ENCODE measurements at regions not wholly inside any gene's neighbourhood (a gene's known extent, or its start where the extent isn't known, plus 50 kb on each side); places are given as distances from the start of the nearest gene placed in this dataset.

DNA sequence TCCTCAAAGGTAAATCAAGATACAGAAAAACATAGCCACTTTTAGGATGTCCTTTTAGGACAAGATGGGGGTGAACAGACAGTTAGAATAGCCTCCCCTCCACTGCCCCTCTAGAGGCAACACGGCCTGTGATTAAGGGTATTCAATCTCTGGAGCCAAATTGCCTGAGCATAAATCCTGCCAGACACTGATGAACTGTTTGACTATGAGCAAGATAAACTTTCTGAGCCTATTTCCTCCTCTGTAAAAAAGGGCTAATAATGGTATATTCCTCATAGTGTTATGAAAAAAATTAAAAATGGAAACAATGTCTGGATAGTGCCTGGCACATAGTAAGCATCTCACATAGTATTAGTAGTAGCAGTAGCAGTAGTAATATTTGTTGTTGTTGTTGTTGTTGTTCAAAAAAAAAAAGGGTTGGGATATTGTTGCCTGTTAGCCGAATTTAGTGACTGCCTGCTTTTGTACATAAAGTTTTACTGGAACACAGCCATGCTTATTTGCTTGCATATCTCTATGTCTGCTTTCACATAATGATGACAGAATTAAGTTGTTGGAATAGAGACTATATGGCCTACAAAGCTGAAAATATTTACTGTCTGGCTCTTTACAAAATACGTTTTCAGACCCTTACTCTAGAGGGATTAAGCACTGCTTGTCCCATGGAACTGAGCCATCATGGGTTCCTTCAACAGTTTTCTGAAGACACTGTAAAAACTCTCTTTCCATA, 536.3 kb downstream of the TLE4 start:
- H3K27ac ChIP-seq (ENCODE audit: low read length), result no peak overlapping the region
- H3K4me1 ChIP-seq (ENCODE audit: control insufficient read depth, insufficient read depth, low read length), result no peaks in the 10 kb centered on the region
- no peaks in the 10 kb centered on the region for H3K9me3 ChIP-seq (ENCODE audit: control insufficient read depth, insufficient read depth, low read depth, low read length)
- H3K27me3 ChIP-seq (ENCODE audit: control insufficient read depth, insufficient read depth, low read length), result no peaks in the 10 kb centered on the region
- TF ChIP-seq TCF7L2 (IDR thresholded peaks at IDR 0.05; ENCODE audit: low read depth, low read length), result no peak
- TF ChIP-seq REST (IDR thresholded peaks at IDR 0.05; ENCODE audit: insufficient read depth in 1 of 2, low read depth in 2 of 2, low read length in 1 of 2), result no peak
- no peak for TF ChIP-seq POLR2AphosphoS5 (IDR thresholded peaks at IDR 0.05; ENCODE audit: low read depth, low read length)
- TF ChIP-seq SIN3A (IDR thresholded peaks at IDR 0.05; ENCODE audit: borderline replicate concordance, insufficient read depth, low read depth, low read length), result no peak
- TF ChIP-seq, protein P1, sequence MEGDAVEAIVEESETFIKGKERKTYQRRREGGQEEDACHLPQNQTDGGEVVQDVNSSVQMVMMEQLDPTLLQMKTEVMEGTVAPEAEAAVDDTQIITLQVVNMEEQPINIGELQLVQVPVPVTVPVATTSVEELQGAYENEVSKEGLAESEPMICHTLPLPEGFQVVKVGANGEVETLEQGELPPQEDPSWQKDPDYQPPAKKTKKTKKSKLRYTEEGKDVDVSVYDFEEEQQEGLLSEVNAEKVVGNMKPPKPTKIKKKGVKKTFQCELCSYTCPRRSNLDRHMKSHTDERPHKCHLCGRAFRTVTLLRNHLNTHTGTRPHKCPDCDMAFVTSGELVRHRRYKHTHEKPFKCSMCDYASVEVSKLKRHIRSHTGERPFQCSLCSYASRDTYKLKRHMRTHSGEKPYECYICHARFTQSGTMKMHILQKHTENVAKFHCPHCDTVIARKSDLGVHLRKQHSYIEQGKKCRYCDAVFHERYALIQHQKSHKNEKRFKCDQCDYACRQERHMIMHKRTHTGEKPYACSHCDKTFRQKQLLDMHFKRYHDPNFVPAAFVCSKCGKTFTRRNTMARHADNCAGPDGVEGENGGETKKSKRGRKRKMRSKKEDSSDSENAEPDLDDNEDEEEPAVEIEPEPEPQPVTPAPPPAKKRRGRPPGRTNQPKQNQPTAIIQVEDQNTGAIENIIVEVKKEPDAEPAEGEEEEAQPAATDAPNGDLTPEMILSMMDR (IDR thresholded peaks at IDR 0.05), result no peak
- H3K4me3 ChIP-seq (ENCODE audit: low read depth in 2 of 2, low read length in 2 of 2), result no peak overlapping the region
- no peak for DNase-seq (ENCODE audit: low read depth, low spot score)
- intact Hi-C loops (cut with micrococcal nuclease; ENCODE audit: unreplicated experiment), result no loop called here
- ATAC-seq, result no peak
- no TSS peak for BruUV-seq (replicated peaks)
- ChIA-PET POLR2A (no interaction called here), CTCF (no interaction called here)
- in situ Hi-C loops (cut with HindIII; ENCODE audit: low pct_unique_long_range_greater_than_20kb, low sequenced_read_pairs), result no loop called here
- H3K36me3 ChIP-seq (ENCODE audit: control insufficient read depth, insufficient read depth, low read length), result no peaks in the 10 kb centered on the region

- BruUV-seq (replicated peaks), result no TSS peak
- H3K27me3 ChIP-seq (ENCODE audit: control insufficient read depth, insufficient read depth, low read length), result no peaks in the 10 kb centered on the region
- H3K27ac ChIP-seq (ENCODE audit: low read length), result no peak overlapping the region
- no peak overlapping the region for H3K4me3 ChIP-seq (ENCODE audit: low read depth in 2 of 2, low read length in 2 of 2)
- intact Hi-C loops (cut with micrococcal nuclease; ENCODE audit: unreplicated experiment), result no loop called here
- ATAC-seq (no peak), DNase-seq (ENCODE audit: low read depth, low spot score) (no peak)
- no peaks in the 10 kb centered on the region for H3K36me3 ChIP-seq (ENCODE audit: control insufficient read depth, insufficient read depth, low read length)
- no peaks in the 10 kb centered on the region for H3K4me1 ChIP-seq (ENCODE audit: control insufficient read depth, insufficient read depth, low read length)
- ChIA-PET CTCF (no interaction called here), POLR2A (no interaction called here)
- in situ Hi-C loops (cut with HindIII; ENCODE audit: low pct_unique_long_range_greater_than_20kb, low sequenced_read_pairs), result no loop called here
- TF ChIP-seq, protein P1 (IDR thresholded peaks at IDR 0.05), result no peak
- TF ChIP-seq REST (IDR thresholded peaks at IDR 0.05; ENCODE audit: insufficient read depth in 1 of 2, low read depth in 2 of 2, low read length in 1 of 2) (no peak), POLR2AphosphoS5 (IDR thresholded peaks at IDR 0.05; ENCODE audit: low read depth, low read length) (no peak)
- no peaks in the 10 kb centered on the region for H3K9me3 ChIP-seq (ENCODE audit: control insufficient read depth, insufficient read depth, low read depth, low read length)
Observed at GRCh38 chr9:80097476-80097875, 525.7 kb downstream of the TLE4 start.

Data from Panc1 (cell line).